ENCODE measurements at regions not wholly inside any gene's neighbourhood (a gene's known extent, or its start where the extent isn't known, plus 50 kb on each side); places are given as distances from the start of the nearest gene placed in this dataset.

DNA sequence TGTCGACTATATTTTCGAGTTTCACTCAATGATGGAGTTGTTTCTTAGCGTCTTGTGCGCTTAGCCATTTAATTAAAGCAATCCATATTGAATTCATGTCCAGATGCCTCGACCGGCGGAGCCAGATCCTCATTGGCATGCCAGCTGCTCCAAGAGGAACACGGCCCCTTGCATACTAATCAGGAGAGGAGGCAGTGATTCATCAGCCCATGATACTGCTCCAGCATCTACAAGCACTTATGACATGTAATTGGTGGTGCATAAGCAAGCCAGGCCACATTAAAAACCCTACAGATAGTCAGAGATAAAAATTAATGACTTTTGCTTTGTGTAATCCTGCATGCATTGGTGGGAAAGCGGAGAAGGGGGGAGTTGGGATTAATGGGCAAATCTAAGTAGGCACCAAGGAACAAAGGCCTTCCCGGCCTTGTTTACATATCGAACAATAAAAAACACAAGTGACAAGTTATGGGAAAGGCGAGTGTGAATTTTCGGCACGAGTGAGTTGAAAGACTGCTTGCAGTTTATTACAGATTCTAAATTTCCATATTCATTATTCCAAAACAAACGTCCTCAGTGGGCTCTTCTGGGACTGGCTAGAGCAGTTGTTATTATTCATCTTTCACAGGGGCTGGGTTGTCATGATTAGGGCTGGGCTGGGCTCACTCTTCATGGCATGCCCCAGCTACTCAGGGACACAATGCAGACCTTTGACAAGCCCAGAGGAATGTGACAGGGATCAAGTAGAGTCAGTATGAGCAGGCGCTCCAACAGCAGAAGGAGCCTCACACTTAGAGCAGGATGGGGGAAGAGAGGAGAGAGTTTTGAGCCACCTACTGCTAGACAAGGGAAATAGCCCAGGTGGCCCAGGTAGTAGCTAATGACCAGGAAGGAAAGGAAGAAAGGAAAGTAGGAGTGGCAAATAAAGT, 281.7 kb upstream of the ZFHX3 start:
- Histone ChIP-seq H3K27ac (no peak overlapping the region), H3K27me3 (no peaks in the 10 kb centered on the region), H3K4me3 (no peak overlapping the region), H3K36me3 (no peaks in the 10 kb centered on the region), H3K4me1 (no peaks in the 10 kb centered on the region), H3K9me3 (no peaks in the 10 kb centered on the region)
- intact Hi-C loops (cut with DNase I; ENCODE audit: low total_unique reads) (no loop called here), in situ Hi-C loops (cut with MboI; ENCODE audit: low pct_ligation_motif_present in 1 of 4, low pct_unique_long_range_greater_than_20kb in 1 of 4, low sequenced_read_pairs in 3 of 4) (no loop called here)
- 63 to 72% methylated on average over 10 to 16 of the region's 16 CpGs for WGBS, 2 donors (ENCODE audit: low coverage in 1 of 2)
- DNase-seq = peak; percentile 10
- no peak for TF ChIP-seq POLR2AphosphoS5 (IDR thresholded peaks at IDR 0.05)
- no peak for TF ChIP-seq EP300 (IDR thresholded peaks at IDR 0.05; ENCODE audit: low read depth)
- TF ChIP-seq CTCF (IDR thresholded peaks at IDR 0.05) = peak in 3 of 5 experiments; percentile 15 to 27 (median 16)
- TF ChIP-seq POLR2A (IDR thresholded peaks at IDR 0.05) = no peak

- Histone ChIP-seq H3K4me3 (no peak overlapping the region), H3K27ac (no peak overlapping the region), H3K9me3 (no peaks in the 10 kb centered on the region), H3K27me3 (no peaks in the 10 kb centered on the region), H3K36me3 (no peaks in the 10 kb centered on the region), H3K4me1 (no peaks in the 10 kb centered on the region)
- TF ChIP-seq POLR2A (IDR thresholded peaks at IDR 0.05) = no peak
- in situ Hi-C loops (cut with MboI; ENCODE audit: low pct_ligation_motif_present in 1 of 4, low pct_unique_long_range_greater_than_20kb in 1 of 4, low sequenced_read_pairs in 3 of 4) (no loop called here), intact Hi-C loops (cut with DNase I; ENCODE audit: low total_unique reads) (no loop called here)
- no peak for DNase-seq
- WGBS, 2 donors (ENCODE audit: low coverage in 1 of 2) = 54 to 76% methylated on average over 5 of the region's 5 CpGs
Measured at GRCh38 chr16:73326770-73327470, 279.0 kb upstream of the ZFHX3 start.

GRCh38 chr16:73326221-73326620, 278.3 kb upstream of the ZFHX3 start:
- intact Hi-C loops (cut with DNase I; ENCODE audit: low total_unique reads) (no loop called here), in situ Hi-C loops (cut with MboI; ENCODE audit: low pct_ligation_motif_present in 1 of 4, low pct_unique_long_range_greater_than_20kb in 1 of 4, low sequenced_read_pairs in 3 of 4) (no loop called here)
- no peak for DNase-seq
- H3K9me3 ChIP-seq = no peaks in the 10 kb centered on the region
- H3K36me3 ChIP-seq = no peaks in the 10 kb centered on the region
- H3K4me3 ChIP-seq = no peak overlapping the region
- TF ChIP-seq CTCF (IDR thresholded peaks at IDR 0.05) (no peak), EP300 (IDR thresholded peaks at IDR 0.05; ENCODE audit: low read depth) (no peak), POLR2AphosphoS5 (IDR thresholded peaks at IDR 0.05) (no peak), POLR2A (IDR thresholded peaks at IDR 0.05) (no peak)
- 88 to 90% methylated on average over 4 to 7 of the region's 7 CpGs for WGBS, 2 donors (ENCODE audit: low coverage in 1 of 2)
- no peaks in the 10 kb centered on the region for H3K27me3 ChIP-seq
- no peaks in the 10 kb centered on the region for H3K4me1 ChIP-seq
- no peak overlapping the region for H3K27ac ChIP-seq

DNA sequence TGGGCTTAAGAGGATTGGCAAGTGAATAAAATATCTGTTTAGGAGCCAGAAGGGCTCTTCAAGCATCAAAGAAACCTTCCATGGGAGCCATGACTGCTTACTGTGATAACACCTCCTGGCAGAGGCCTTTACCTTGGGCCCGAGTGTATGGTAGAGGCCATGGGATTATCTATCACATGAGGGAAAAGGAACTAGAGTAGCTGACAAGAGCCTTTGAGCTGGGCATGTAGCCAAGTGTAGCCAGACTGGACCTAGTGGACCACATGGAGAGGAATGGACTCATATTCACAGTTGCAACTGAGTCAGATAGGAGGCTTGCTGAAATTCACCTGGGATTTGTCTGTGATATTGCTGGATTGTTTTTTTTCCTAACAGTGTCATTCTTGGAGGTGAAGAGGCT, 276.0 kb upstream of the ZFHX3 start:
- Histone ChIP-seq H3K36me3 (no peaks in the 10 kb centered on the region), H3K27ac (no peak overlapping the region), H3K4me3 (no peak overlapping the region), H3K4me1 (no peaks in the 10 kb centered on the region), H3K27me3 (no peaks in the 10 kb centered on the region), H3K9me3 (no peaks in the 10 kb centered on the region)
- in situ Hi-C loops (cut with MboI; ENCODE audit: low pct_ligation_motif_present in 1 of 4, low pct_unique_long_range_greater_than_20kb in 1 of 4, low sequenced_read_pairs in 3 of 4) (no loop called here), intact Hi-C loops (cut with DNase I; ENCODE audit: low total_unique reads) (no loop called here)
- TF ChIP-seq POLR2AphosphoS5 (IDR thresholded peaks at IDR 0.05) (no peak), POLR2A (IDR thresholded peaks at IDR 0.05) (no peak), CTCF (IDR thresholded peaks at IDR 0.05) (no peak), EP300 (IDR thresholded peaks at IDR 0.05; ENCODE audit: low read depth) (no peak)
- WGBS, 2 donors (ENCODE audit: low coverage in 1 of 2) = 69% methylated on average over 1 of the region's 1 CpG; no CpG with 5 or more reads in 1 of the 2 donors
- no peak for DNase-seq
